ENCODE measurements at regions not wholly inside any gene's neighbourhood (a gene's known extent, or its start where the extent isn't known, plus 50 kb on each side); places are given as distances from the start of the nearest gene placed in this dataset.

DNA sequence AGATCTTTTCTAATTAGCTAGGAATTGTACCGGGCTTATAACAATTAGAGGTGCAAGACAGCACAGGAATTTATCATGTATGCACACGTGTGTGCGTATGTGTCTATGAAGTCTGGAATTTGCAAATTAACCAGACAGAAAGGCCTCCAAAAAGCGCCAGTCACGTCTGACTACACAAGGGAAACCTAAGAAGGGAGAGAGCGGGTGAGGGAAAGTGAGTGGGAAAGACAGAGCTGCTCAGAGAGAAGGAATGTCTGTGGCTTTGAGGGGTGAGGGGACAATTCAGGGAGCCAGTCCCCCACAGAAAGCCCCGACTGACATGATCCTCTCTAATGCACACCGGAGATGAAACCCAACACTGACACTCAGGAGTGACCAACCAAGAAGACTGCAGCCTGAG, 197.7 kb upstream of the SH3BP4 start:
- ChIA-PET CTCF (no interaction called here), POLR2A (no interaction called here)
- ATAC-seq, result no peak
- DNase-seq (ENCODE audit: low spot score), result no peak
- H3K4me3 Mint-ChIP-seq, result no peak overlapping the region
- H3K36me3 Mint-ChIP-seq, result no peaks in the 10 kb centered on the region
- H3K27ac Mint-ChIP-seq, result no peak overlapping the region
- TF ChIP-seq SOX15 (CRISPR knock-in tag; IDR thresholded peaks at IDR 0.05), result no peak
- TF ChIP-seq CBFB (CRISPR knock-in tag; IDR thresholded peaks at IDR 0.05; ENCODE audit: low read depth), result no peak
- TF ChIP-seq ZNF121 (CRISPR knock-in tag; IDR thresholded peaks at IDR 0.05), result no peak
- TF ChIP-seq NR3C1 (CRISPR knock-in tag; conservative IDR thresholded peaks at IDR 0.05; ENCODE audit: low read depth), result no peak
- TF ChIP-seq, protein P1, sequence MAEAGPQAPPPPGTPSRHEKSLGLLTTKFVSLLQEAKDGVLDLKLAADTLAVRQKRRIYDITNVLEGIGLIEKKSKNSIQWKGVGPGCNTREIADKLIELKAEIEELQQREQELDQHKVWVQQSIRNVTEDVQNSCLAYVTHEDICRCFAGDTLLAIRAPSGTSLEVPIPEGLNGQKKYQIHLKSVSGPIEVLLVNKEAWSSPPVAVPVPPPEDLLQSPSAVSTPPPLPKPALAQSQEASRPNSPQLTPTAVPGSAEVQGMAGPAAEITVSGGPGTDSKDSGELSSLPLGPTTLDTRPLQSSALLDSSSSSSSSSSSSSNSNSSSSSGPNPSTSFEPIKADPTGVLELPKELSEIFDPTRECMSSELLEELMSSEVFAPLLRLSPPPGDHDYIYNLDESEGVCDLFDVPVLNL (CRISPR knock-in tag; IDR thresholded peaks at IDR 0.05; ENCODE audit: borderline replicate concordance, low read depth), result no peak
- TF ChIP-seq OVOL2 (CRISPR knock-in tag; IDR thresholded peaks at IDR 0.05; ENCODE audit: borderline replicate concordance), result no peak
- TF ChIP-seq, protein P2, sequence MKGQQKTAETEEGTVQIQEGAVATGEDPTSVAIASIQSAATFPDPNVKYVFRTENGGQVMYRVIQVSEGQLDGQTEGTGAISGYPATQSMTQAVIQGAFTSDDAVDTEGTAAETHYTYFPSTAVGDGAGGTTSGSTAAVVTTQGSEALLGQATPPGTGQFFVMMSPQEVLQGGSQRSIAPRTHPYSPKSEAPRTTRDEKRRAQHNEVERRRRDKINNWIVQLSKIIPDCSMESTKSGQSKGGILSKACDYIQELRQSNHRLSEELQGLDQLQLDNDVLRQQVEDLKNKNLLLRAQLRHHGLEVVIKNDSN (CRISPR knock-in tag; IDR thresholded peaks at IDR 0.05), result no peak
- no peak for TF ChIP-seq TEAD1 (CRISPR knock-in tag; IDR thresholded peaks at IDR 0.05)
- TF ChIP-seq ZNF232 (CRISPR knock-in tag; IDR thresholded peaks at IDR 0.05), result no peak
- TF ChIP-seq, protein P3, sequence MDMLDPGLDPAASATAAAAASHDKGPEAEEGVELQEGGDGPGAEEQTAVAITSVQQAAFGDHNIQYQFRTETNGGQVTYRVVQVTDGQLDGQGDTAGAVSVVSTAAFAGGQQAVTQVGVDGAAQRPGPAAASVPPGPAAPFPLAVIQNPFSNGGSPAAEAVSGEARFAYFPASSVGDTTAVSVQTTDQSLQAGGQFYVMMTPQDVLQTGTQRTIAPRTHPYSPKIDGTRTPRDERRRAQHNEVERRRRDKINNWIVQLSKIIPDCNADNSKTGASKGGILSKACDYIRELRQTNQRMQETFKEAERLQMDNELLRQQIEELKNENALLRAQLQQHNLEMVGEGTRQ (CRISPR knock-in tag; IDR thresholded peaks at IDR 0.05), result no peak
- TF ChIP-seq, protein P4, sequence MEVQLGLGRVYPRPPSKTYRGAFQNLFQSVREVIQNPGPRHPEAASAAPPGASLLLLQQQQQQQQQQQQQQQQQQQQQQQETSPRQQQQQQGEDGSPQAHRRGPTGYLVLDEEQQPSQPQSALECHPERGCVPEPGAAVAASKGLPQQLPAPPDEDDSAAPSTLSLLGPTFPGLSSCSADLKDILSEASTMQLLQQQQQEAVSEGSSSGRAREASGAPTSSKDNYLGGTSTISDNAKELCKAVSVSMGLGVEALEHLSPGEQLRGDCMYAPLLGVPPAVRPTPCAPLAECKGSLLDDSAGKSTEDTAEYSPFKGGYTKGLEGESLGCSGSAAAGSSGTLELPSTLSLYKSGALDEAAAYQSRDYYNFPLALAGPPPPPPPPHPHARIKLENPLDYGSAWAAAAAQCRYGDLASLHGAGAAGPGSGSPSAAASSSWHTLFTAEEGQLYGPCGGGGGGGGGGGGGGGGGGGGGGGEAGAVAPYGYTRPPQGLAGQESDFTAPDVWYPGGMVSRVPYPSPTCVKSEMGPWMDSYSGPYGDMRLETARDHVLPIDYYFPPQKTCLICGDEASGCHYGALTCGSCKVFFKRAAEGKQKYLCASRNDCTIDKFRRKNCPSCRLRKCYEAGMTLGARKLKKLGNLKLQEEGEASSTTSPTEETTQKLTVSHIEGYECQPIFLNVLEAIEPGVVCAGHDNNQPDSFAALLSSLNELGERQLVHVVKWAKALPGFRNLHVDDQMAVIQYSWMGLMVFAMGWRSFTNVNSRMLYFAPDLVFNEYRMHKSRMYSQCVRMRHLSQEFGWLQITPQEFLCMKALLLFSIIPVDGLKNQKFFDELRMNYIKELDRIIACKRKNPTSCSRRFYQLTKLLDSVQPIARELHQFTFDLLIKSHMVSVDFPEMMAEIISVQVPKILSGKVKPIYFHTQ (CRISPR knock-in tag; IDR thresholded peaks at IDR 0.05), result no peak
- TF ChIP-seq NFYB (CRISPR knock-in tag; conservative IDR thresholded peaks at IDR 0.05; ENCODE audit: low read depth), result no peak
- peaks cover 6% of the 10 kb centered on the region for H3K4me1 Mint-ChIP-seq
- no peaks in the 10 kb centered on the region for H3K27me3 Mint-ChIP-seq (ENCODE audit: low read depth)
- H3K9me3 Mint-ChIP-seq, result peaks cover 19% of the 10 kb centered on the region

DNA sequence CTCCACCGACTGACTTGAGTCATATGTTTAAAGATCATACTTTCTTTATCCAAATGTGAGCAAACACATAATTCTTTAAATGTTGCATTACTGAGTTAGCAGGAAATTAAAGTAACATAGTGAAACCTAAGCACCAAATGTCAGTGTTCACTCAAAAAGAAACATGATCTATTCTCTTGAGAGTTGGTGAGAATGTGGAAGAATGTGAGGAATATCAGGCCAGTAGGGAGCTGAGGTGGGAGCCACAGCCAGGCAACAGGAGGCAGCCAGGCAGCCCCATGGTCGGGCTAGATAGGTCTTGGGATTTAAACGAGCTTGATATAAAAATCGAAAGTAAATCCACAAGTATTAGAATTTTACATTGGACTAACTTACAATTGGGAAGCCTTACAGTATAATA, 198.1 kb upstream of the SH3BP4 start:
- peaks cover 6% of the 10 kb centered on the region for H3K4me1 Mint-ChIP-seq
- peaks cover 19% of the 10 kb centered on the region for H3K9me3 Mint-ChIP-seq
- CTCF ChIA-PET, result no interaction called here
- no peak overlapping the region for H3K27ac Mint-ChIP-seq
- no peak overlapping the region for H3K4me3 Mint-ChIP-seq
- no peak for DNase-seq (ENCODE audit: low spot score)
- POLR2A ChIA-PET, result no interaction called here
- no peaks in the 10 kb centered on the region for H3K36me3 Mint-ChIP-seq
- no peaks in the 10 kb centered on the region for H3K27me3 Mint-ChIP-seq (ENCODE audit: low read depth)
- TF ChIP-seq, protein P5, sequence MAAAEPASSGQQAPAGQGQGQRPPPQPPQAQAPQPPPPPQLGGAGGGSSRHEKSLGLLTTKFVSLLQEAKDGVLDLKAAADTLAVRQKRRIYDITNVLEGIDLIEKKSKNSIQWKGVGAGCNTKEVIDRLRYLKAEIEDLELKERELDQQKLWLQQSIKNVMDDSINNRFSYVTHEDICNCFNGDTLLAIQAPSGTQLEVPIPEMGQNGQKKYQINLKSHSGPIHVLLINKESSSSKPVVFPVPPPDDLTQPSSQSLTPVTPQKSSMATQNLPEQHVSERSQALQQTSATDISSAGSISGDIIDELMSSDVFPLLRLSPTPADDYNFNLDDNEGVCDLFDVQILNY (CRISPR knock-in tag; IDR thresholded peaks at IDR 0.05), result no peak
- TF ChIP-seq SMAD3 (CRISPR knock-in tag; IDR thresholded peaks at IDR 0.05; ENCODE audit: borderline replicate concordance) (no peak), TCF7 (CRISPR knock-in tag; IDR thresholded peaks at IDR 0.05; ENCODE audit: low read depth) (no peak), SMAD4 (CRISPR knock-in tag; IDR thresholded peaks at IDR 0.05) (no peak), TP53 (CRISPR knock-in tag; IDR thresholded peaks at IDR 0.05) (no peak), ZNF671 (CRISPR knock-in tag; IDR thresholded peaks at IDR 0.05) (no peak), NFE2L1 (CRISPR knock-in tag; IDR thresholded peaks at IDR 0.05) (no peak)
- ATAC-seq, result no peak

Data from WTC11 (cell line).